ENCODE measurements at regions not wholly inside any gene's neighbourhood (a gene's known extent, or its start where the extent isn't known, plus 50 kb on each side); places are given as distances from the start of the nearest gene placed in this dataset.

GRCh38 chr5:133897431-133897830 is 71.0 kb downstream of the C5orf15 start:
- no peak for DNase-seq (ENCODE audit: low read depth)
- TF ChIP-seq CTCF (IDR thresholded peaks at IDR 0.05; ENCODE audit: control insufficient read depth, extremely low read depth, insufficient read depth): no peak
- H3K4me3 ChIP-seq (ENCODE audit: low read depth, low read length): no peak overlapping the region

- H3K4me3 ChIP-seq (ENCODE audit: low read depth, low read length): no peak overlapping the region
These were observed 71.6 kb downstream of the C5orf15 start for GRCh38 chr5:133896873-133897272.

GRCh38 chr5:133895979-133896845 is 72.2 kb downstream of the C5orf15 start:
- no peak for TF ChIP-seq CTCF (IDR thresholded peaks at IDR 0.05; ENCODE audit: control insufficient read depth, extremely low read depth, insufficient read depth)
- H3K4me3 ChIP-seq (ENCODE audit: low read depth, low read length): no peak overlapping the region
- DNase-seq (ENCODE audit: low read depth): no peak

More at GRCh38 chr5:133896873-133897272, 71.6 kb downstream of the C5orf15 start:
- DNase-seq (ENCODE audit: low read depth): no peak
- TF ChIP-seq CTCF (IDR thresholded peaks at IDR 0.05; ENCODE audit: control insufficient read depth, extremely low read depth, insufficient read depth): no peak

GRCh38 chr5:133894143-133894542 is 74.3 kb downstream of the C5orf15 start:
- DNase-seq (ENCODE audit: low read depth): no peak
- H3K4me3 ChIP-seq (ENCODE audit: low read depth, low read length): no peak overlapping the region
- no peak for TF ChIP-seq CTCF (IDR thresholded peaks at IDR 0.05; ENCODE audit: control insufficient read depth, extremely low read depth, insufficient read depth)

- no peak overlapping the region for H3K4me3 ChIP-seq (ENCODE audit: low read depth, low read length)
- no peak for TF ChIP-seq CTCF (IDR thresholded peaks at IDR 0.05; ENCODE audit: control insufficient read depth, extremely low read depth, insufficient read depth)
- no peak for DNase-seq (ENCODE audit: low read depth)
These were observed 75.7 kb downstream of the C5orf15 start for GRCh38 chr5:133892774-133893173.

GRCh38 chr5:133892306-133892705 is 76.1 kb downstream of the C5orf15 start:
- TF ChIP-seq CTCF (IDR thresholded peaks at IDR 0.05; ENCODE audit: control insufficient read depth, extremely low read depth, insufficient read depth): no peak
- H3K4me3 ChIP-seq (ENCODE audit: low read depth, low read length): no peak overlapping the region
- no peak for DNase-seq (ENCODE audit: low read depth)

GRCh38 chr5:133891390-133891789 is 77.0 kb downstream of the C5orf15 start:
- no peak for DNase-seq (ENCODE audit: low read depth)
- no peak for TF ChIP-seq CTCF (IDR thresholded peaks at IDR 0.05; ENCODE audit: control insufficient read depth, extremely low read depth, insufficient read depth)
- H3K4me3 ChIP-seq (ENCODE audit: low read depth, low read length): no peak overlapping the region

All from LNCaP clone FGC (cell line).